ENCODE measurements at regions not wholly inside any gene's neighbourhood (a gene's known extent, or its start where the extent isn't known, plus 50 kb on each side); places are given as distances from the start of the nearest gene placed in this dataset.

- H3K4me3 ChIP-seq: no peak overlapping the region
- H3K27ac ChIP-seq: no peak overlapping the region
- no peaks in the 10 kb centered on the region for H3K27me3 ChIP-seq
- TF ChIP-seq, protein P1, sequence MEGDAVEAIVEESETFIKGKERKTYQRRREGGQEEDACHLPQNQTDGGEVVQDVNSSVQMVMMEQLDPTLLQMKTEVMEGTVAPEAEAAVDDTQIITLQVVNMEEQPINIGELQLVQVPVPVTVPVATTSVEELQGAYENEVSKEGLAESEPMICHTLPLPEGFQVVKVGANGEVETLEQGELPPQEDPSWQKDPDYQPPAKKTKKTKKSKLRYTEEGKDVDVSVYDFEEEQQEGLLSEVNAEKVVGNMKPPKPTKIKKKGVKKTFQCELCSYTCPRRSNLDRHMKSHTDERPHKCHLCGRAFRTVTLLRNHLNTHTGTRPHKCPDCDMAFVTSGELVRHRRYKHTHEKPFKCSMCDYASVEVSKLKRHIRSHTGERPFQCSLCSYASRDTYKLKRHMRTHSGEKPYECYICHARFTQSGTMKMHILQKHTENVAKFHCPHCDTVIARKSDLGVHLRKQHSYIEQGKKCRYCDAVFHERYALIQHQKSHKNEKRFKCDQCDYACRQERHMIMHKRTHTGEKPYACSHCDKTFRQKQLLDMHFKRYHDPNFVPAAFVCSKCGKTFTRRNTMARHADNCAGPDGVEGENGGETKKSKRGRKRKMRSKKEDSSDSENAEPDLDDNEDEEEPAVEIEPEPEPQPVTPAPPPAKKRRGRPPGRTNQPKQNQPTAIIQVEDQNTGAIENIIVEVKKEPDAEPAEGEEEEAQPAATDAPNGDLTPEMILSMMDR (IDR thresholded peaks at IDR 0.05): no peak
- H3K9me3 ChIP-seq: no peaks in the 10 kb centered on the region
- no peaks in the 10 kb centered on the region for H3K4me1 ChIP-seq
- intact Hi-C loops (cut with DNase I): no loop called here
- no peak for DNase-seq (ENCODE audit: low spot score in 2 of 2)
- no peaks in the 10 kb centered on the region for H3K36me3 ChIP-seq
Measured at GRCh38 chr13:73622381-73622780, 511.8 kb downstream of the KLF12 start.

- Histone ChIP-seq H3K27me3 (no peaks in the 10 kb centered on the region), H3K4me3 (no peak overlapping the region), H3K9me3 (no peaks in the 10 kb centered on the region), H3K36me3 (no peaks in the 10 kb centered on the region), H3K27ac (no peak overlapping the region), H3K4me1 (no peaks in the 10 kb centered on the region)
- intact Hi-C loops (cut with DNase I): no loop called here
- TF ChIP-seq, protein P1 (IDR thresholded peaks at IDR 0.05): no peak
- DNase-seq (ENCODE audit: low spot score in 2 of 2): no peak
Measured at GRCh38 chr13:73618275-73618865, 515.8 kb downstream of the KLF12 start.

DNA sequence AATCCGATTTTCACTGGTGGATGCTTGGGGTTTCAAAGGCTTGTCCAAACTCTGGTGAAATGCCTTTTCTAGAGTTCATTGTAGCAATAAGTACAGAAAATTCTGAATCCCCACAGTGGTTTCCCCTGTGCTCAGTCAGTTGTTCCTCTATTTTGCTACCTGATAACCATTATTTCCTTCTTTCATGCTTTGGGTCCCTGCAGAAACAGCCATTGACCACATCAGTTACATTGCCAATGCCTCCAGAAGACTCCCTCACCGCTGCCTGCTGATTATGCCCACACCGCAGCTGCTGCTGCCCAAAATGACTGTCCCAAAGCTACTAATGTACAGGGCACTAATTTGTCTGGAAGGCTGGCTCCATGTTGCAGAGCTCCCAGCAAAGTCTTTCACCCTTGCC lies 517.3 kb downstream of the KLF12 start:
- H3K4me3 ChIP-seq: no peak overlapping the region
- intact Hi-C loops (cut with DNase I): no loop called here
- no peaks in the 10 kb centered on the region for H3K27me3 ChIP-seq
- no peaks in the 10 kb centered on the region for H3K9me3 ChIP-seq
- H3K4me1 ChIP-seq: no peaks in the 10 kb centered on the region
- no peaks in the 10 kb centered on the region for H3K36me3 ChIP-seq
- H3K27ac ChIP-seq: no peak overlapping the region
- TF ChIP-seq, protein P1 (IDR thresholded peaks at IDR 0.05): no peak
- DNase-seq (ENCODE audit: low spot score in 2 of 2): no peak

GRCh38 chr13:73610799-73611592 lies 523.2 kb downstream of the KLF12 start:
- no peak overlapping the region for H3K27ac ChIP-seq
- DNase-seq (ENCODE audit: low spot score in 2 of 2): no peak
- H3K4me1 ChIP-seq: no peaks in the 10 kb centered on the region
- no peaks in the 10 kb centered on the region for H3K36me3 ChIP-seq
- H3K9me3 ChIP-seq: no peaks in the 10 kb centered on the region
- no peak overlapping the region for H3K4me3 ChIP-seq
- no peaks in the 10 kb centered on the region for H3K27me3 ChIP-seq
- TF ChIP-seq, protein P1 (IDR thresholded peaks at IDR 0.05): no peak
- intact Hi-C loops (cut with DNase I): no loop called here

GRCh38 chr13:73608711-73609485 lies 525.3 kb downstream of the KLF12 start:
- no peak overlapping the region for H3K4me3 ChIP-seq
- DNase-seq (ENCODE audit: low spot score in 2 of 2): no peak
- intact Hi-C loops (cut with DNase I): no loop called here
- H3K9me3 ChIP-seq: no peaks in the 10 kb centered on the region
- TF ChIP-seq, protein P1 (IDR thresholded peaks at IDR 0.05): no peak
- no peaks in the 10 kb centered on the region for H3K36me3 ChIP-seq
- H3K4me1 ChIP-seq: no peaks in the 10 kb centered on the region
- H3K27ac ChIP-seq: no peak overlapping the region
- no peaks in the 10 kb centered on the region for H3K27me3 ChIP-seq
